HL-60 (cell line): ENCODE measurements at regions not wholly inside any gene's neighbourhood (a gene's known extent, or its start where the extent isn't known, plus 50 kb on each side); places are given as distances from the start of the nearest gene placed in this dataset.

Source experiments
- CTCF ChIP-seq: IDR thresholded peaks from one replicate; pipeline ENCODE4 v1.5.1; 2011; ENCODE audit warnings: low read length, control low read depth, inconsistent platforms; ENCODE audit not compliant: insufficient read depth
- GABPA ChIP-seq: IDR thresholded peaks from 2 replicates; pipeline ENCODE4 v1.6.1; 2012; ENCODE audit warnings: low read depth
- POLR2AphosphoS5 ChIP-seq: IDR thresholded peaks from 2 replicates; pipeline ENCODE4 v1.6.1; 2012; ENCODE audit warnings: low read depth
- REST ChIP-seq: IDR thresholded peaks from 2 replicates; pipeline ENCODE4 v1.6.1; 2012; ENCODE audit warnings: low read depth; ENCODE audit not compliant: insufficient replicate concordance
- SPI1 ChIP-seq: IDR thresholded peaks from 2 replicates; pipeline ENCODE4 v1.6.1; 2012; ENCODE audit warnings: low read depth, mild to moderate bottlenecking, borderline replicate concordance

- TF ChIP-seq CTCF, result no peak
- TF ChIP-seq POLR2AphosphoS5, result no peak
- no peak for TF ChIP-seq REST
- TF ChIP-seq GABPA, result no peak
- no peak for TF ChIP-seq SPI1
Measured at GRCh38 chr5:63602971-63603370, 359.3 kb downstream of the HTR1A start.
